ENCODE measurements at regions not wholly inside any gene's neighbourhood (a gene's known extent, or its start where the extent isn't known, plus 50 kb on each side); places are given as distances from the start of the nearest gene placed in this dataset.

DNA sequence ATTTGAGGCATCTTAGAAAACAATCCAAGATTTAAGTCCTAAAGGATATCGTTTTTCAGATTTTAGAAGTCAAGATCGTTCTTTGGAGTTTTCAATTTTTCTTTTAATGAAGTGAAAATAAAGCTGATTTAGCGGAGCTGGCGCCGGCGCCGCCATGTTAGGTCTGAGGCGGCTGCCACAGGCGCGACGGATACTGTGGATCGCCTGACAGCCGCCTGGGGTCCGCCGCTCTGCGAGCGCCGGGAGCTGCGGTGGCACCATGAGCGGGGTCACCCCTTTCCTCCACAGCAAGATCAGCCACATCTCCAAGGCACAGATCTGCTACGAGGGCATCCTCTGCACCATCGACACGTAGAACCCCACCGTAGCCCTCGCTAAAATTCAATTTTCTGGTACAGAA lies 247.2 kb downstream of the GJA1 start:
- TF ChIP-seq EGR1 (IDR thresholded peaks at IDR 0.05) (no peak), TEAD4 (IDR thresholded peaks at IDR 0.05) (no peak), TAF1 (IDR thresholded peaks at IDR 0.05; ENCODE audit: low read depth) (no peak)
- TF ChIP-seq, protein P1, sequence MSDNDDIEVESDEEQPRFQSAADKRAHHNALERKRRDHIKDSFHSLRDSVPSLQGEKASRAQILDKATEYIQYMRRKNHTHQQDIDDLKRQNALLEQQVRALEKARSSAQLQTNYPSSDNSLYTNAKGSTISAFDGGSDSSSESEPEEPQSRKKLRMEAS (IDR thresholded peaks at IDR 0.05), result no peak

DNA sequence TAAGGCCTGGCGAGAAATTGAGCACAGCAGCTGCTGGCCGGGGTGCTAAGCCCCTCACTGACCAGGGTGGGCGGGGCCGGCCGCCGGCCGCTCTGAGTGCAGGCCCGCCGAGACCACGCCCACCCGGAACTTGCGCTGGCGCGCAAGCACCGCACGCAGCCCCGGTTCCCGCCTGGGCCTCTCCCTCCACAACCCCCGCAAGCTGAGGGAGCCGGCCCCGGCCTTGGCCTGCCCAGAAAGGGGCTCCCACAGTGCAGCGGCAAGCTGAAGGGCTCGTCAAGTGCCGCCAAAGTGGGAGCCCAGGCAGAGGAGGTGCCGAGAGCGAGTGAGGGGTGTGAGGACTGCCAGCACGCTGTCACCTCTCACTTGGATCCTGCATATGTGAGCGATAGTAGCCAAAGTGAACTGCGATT lies 251.2 kb downstream of the GJA1 start:
- TF ChIP-seq, protein P1 (IDR thresholded peaks at IDR 0.05), result no peak
- TF ChIP-seq TAF1 (IDR thresholded peaks at IDR 0.05; ENCODE audit: low read depth), result no peak

- TF ChIP-seq ZBTB7A (IDR thresholded peaks at IDR 0.05; ENCODE audit: low read depth) (no peak), EP300 (IDR thresholded peaks at IDR 0.05; ENCODE audit: borderline replicate concordance) (no peak), RAD21 (IDR thresholded peaks at IDR 0.05; ENCODE audit: low read depth) (no peak), YY1 (IDR thresholded peaks at IDR 0.05; ENCODE audit: low read depth) (no peak), TEAD4 (IDR thresholded peaks at IDR 0.05) (no peak), CREB1 (IDR thresholded peaks at IDR 0.05; ENCODE audit: low read depth) (no peak), TAF1 (IDR thresholded peaks at IDR 0.05; ENCODE audit: low read depth) (no peak), FOXM1 (IDR thresholded peaks at IDR 0.05; ENCODE audit: borderline replicate concordance, low read depth) (no peak), NFIC (IDR thresholded peaks at IDR 0.05) (no peak), TCF12 (IDR thresholded peaks at IDR 0.05; ENCODE audit: low read depth) (no peak), EGR1 (IDR thresholded peaks at IDR 0.05) (no peak), CEBPB (IDR thresholded peaks at IDR 0.05) (no peak)
- TF ChIP-seq, protein P2, sequence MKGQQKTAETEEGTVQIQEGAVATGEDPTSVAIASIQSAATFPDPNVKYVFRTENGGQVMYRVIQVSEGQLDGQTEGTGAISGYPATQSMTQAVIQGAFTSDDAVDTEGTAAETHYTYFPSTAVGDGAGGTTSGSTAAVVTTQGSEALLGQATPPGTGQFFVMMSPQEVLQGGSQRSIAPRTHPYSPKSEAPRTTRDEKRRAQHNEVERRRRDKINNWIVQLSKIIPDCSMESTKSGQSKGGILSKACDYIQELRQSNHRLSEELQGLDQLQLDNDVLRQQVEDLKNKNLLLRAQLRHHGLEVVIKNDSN (IDR thresholded peaks at IDR 0.05), result no peak
- TF ChIP-seq, protein P1 (IDR thresholded peaks at IDR 0.05), result no peak
- TF ChIP-seq, protein P3, sequence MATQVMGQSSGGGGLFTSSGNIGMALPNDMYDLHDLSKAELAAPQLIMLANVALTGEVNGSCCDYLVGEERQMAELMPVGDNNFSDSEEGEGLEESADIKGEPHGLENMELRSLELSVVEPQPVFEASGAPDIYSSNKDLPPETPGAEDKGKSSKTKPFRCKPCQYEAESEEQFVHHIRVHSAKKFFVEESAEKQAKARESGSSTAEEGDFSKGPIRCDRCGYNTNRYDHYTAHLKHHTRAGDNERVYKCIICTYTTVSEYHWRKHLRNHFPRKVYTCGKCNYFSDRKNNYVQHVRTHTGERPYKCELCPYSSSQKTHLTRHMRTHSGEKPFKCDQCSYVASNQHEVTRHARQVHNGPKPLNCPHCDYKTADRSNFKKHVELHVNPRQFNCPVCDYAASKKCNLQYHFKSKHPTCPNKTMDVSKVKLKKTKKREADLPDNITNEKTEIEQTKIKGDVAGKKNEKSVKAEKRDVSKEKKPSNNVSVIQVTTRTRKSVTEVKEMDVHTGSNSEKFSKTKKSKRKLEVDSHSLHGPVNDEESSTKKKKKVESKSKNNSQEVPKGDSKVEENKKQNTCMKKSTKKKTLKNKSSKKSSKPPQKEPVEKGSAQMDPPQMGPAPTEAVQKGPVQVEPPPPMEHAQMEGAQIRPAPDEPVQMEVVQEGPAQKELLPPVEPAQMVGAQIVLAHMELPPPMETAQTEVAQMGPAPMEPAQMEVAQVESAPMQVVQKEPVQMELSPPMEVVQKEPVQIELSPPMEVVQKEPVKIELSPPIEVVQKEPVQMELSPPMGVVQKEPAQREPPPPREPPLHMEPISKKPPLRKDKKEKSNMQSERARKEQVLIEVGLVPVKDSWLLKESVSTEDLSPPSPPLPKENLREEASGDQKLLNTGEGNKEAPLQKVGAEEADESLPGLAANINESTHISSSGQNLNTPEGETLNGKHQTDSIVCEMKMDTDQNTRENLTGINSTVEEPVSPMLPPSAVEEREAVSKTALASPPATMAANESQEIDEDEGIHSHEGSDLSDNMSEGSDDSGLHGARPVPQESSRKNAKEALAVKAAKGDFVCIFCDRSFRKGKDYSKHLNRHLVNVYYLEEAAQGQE (IDR thresholded peaks at IDR 0.05; ENCODE audit: low read depth), result no peak
Measured at GRCh38 chr6:121688974-121689373, 253.5 kb downstream of the GJA1 start.

DNA sequence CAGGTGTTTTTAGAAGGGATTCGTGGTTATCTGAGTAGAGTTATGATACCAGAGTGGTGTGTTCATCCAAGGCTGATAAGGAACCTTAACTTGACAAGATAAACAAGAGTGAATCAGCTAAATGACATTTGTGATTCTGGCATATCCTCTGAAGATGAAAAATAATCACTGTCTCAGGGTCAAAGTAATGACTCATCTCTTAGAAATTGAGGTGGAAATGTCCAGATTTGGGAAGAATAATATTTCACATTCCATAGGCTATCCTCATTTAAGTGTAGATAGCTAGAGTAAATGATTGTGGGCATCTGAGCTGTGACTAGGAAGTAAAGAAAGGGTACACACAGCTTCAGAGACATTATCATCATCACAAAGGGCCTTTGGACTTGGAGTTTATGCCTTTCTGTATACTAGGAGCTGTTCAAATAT lies 255.7 kb downstream of the GJA1 start:
- TF ChIP-seq, protein P1 (IDR thresholded peaks at IDR 0.05), result no peak
- TF ChIP-seq TEAD4 (IDR thresholded peaks at IDR 0.05) (no peak), CREB1 (IDR thresholded peaks at IDR 0.05; ENCODE audit: low read depth) (no peak), TCF12 (IDR thresholded peaks at IDR 0.05; ENCODE audit: low read depth) (no peak), CEBPB (IDR thresholded peaks at IDR 0.05) (no peak), NFIC (IDR thresholded peaks at IDR 0.05) (no peak), YY1 (IDR thresholded peaks at IDR 0.05; ENCODE audit: low read depth) (no peak), EGR1 (IDR thresholded peaks at IDR 0.05) (no peak), RAD21 (IDR thresholded peaks at IDR 0.05; ENCODE audit: low read depth) (no peak), EP300 (IDR thresholded peaks at IDR 0.05; ENCODE audit: borderline replicate concordance) (no peak), ZBTB7A (IDR thresholded peaks at IDR 0.05; ENCODE audit: low read depth) (no peak)

GRCh38 chr6:121694389-121694788 lies 258.9 kb downstream of the GJA1 start:
- no peak for TF ChIP-seq FOXM1 (IDR thresholded peaks at IDR 0.05; ENCODE audit: borderline replicate concordance, low read depth)
- TF ChIP-seq, protein P2 (IDR thresholded peaks at IDR 0.05), result no peak
- TF ChIP-seq RAD21 (IDR thresholded peaks at IDR 0.05; ENCODE audit: low read depth), result no peak
- TF ChIP-seq TAF1 (IDR thresholded peaks at IDR 0.05; ENCODE audit: low read depth), result no peak
- no peak for TF ChIP-seq TEAD4 (IDR thresholded peaks at IDR 0.05)
- TF ChIP-seq, protein P3 (IDR thresholded peaks at IDR 0.05; ENCODE audit: low read depth), result no peak
- no peak for TF ChIP-seq CEBPB (IDR thresholded peaks at IDR 0.05)
- no peak for TF ChIP-seq NFIC (IDR thresholded peaks at IDR 0.05)
- TF ChIP-seq, protein P1 (IDR thresholded peaks at IDR 0.05), result no peak
- TF ChIP-seq CREB1 (IDR thresholded peaks at IDR 0.05; ENCODE audit: low read depth), result no peak
- no peak for TF ChIP-seq EGR1 (IDR thresholded peaks at IDR 0.05)
- TF ChIP-seq YY1 (IDR thresholded peaks at IDR 0.05; ENCODE audit: low read depth), result no peak
- no peak for TF ChIP-seq TCF12 (IDR thresholded peaks at IDR 0.05; ENCODE audit: low read depth)
- no peak for TF ChIP-seq ZBTB7A (IDR thresholded peaks at IDR 0.05; ENCODE audit: low read depth)
- no peak for TF ChIP-seq EP300 (IDR thresholded peaks at IDR 0.05; ENCODE audit: borderline replicate concordance)

Data from Ishikawa (cell line).